ENCODE measurements at regions not wholly inside any gene's neighbourhood (a gene's known extent, or its start where the extent isn't known, plus 50 kb on each side); places are given as distances from the start of the nearest gene placed in this dataset.

DNA sequence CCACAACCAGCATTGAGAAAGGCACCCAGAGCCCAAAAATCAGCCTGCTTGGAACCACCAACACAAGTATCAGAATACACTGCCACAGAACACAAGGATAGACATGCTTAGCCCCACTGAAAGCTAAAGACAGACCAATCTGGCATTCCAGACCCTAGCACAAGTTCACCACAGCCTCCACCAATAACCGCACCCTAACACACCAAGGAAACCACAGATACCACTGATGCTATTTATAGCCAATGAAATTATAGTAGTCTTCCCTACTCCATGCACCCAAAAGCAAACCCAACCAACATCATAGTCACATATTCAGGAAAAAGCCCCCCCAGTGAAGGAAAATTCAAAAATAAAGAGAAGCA, 83.9 kb upstream of the STT3B start:
- no peak for TF ChIP-seq BHLHE40 (IDR thresholded peaks at IDR 0.05; ENCODE audit: low read depth, low read length)
- TF ChIP-seq, protein P1, sequence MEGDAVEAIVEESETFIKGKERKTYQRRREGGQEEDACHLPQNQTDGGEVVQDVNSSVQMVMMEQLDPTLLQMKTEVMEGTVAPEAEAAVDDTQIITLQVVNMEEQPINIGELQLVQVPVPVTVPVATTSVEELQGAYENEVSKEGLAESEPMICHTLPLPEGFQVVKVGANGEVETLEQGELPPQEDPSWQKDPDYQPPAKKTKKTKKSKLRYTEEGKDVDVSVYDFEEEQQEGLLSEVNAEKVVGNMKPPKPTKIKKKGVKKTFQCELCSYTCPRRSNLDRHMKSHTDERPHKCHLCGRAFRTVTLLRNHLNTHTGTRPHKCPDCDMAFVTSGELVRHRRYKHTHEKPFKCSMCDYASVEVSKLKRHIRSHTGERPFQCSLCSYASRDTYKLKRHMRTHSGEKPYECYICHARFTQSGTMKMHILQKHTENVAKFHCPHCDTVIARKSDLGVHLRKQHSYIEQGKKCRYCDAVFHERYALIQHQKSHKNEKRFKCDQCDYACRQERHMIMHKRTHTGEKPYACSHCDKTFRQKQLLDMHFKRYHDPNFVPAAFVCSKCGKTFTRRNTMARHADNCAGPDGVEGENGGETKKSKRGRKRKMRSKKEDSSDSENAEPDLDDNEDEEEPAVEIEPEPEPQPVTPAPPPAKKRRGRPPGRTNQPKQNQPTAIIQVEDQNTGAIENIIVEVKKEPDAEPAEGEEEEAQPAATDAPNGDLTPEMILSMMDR (IDR thresholded peaks at IDR 0.05) = no peak
- no peak for TF ChIP-seq MAZ (IDR thresholded peaks at IDR 0.05; ENCODE audit: borderline replicate concordance, low read depth, low read length)
- TF ChIP-seq CHD2 (IDR thresholded peaks at IDR 0.05; ENCODE audit: low read length, partially characterized antibody) = no peak
- TF ChIP-seq POLR2A (IDR thresholded peaks at IDR 0.05; ENCODE audit: low read length) = no peak
- TF ChIP-seq, protein P2, sequence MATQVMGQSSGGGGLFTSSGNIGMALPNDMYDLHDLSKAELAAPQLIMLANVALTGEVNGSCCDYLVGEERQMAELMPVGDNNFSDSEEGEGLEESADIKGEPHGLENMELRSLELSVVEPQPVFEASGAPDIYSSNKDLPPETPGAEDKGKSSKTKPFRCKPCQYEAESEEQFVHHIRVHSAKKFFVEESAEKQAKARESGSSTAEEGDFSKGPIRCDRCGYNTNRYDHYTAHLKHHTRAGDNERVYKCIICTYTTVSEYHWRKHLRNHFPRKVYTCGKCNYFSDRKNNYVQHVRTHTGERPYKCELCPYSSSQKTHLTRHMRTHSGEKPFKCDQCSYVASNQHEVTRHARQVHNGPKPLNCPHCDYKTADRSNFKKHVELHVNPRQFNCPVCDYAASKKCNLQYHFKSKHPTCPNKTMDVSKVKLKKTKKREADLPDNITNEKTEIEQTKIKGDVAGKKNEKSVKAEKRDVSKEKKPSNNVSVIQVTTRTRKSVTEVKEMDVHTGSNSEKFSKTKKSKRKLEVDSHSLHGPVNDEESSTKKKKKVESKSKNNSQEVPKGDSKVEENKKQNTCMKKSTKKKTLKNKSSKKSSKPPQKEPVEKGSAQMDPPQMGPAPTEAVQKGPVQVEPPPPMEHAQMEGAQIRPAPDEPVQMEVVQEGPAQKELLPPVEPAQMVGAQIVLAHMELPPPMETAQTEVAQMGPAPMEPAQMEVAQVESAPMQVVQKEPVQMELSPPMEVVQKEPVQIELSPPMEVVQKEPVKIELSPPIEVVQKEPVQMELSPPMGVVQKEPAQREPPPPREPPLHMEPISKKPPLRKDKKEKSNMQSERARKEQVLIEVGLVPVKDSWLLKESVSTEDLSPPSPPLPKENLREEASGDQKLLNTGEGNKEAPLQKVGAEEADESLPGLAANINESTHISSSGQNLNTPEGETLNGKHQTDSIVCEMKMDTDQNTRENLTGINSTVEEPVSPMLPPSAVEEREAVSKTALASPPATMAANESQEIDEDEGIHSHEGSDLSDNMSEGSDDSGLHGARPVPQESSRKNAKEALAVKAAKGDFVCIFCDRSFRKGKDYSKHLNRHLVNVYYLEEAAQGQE (IDR thresholded peaks at IDR 0.05) = no peak
- TF ChIP-seq SREBF2 (IDR thresholded peaks at IDR 0.05) = no peak
- TF ChIP-seq, protein P3, sequence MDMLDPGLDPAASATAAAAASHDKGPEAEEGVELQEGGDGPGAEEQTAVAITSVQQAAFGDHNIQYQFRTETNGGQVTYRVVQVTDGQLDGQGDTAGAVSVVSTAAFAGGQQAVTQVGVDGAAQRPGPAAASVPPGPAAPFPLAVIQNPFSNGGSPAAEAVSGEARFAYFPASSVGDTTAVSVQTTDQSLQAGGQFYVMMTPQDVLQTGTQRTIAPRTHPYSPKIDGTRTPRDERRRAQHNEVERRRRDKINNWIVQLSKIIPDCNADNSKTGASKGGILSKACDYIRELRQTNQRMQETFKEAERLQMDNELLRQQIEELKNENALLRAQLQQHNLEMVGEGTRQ (IDR thresholded peaks at IDR 0.05) = no peak
- TF ChIP-seq, protein P4, sequence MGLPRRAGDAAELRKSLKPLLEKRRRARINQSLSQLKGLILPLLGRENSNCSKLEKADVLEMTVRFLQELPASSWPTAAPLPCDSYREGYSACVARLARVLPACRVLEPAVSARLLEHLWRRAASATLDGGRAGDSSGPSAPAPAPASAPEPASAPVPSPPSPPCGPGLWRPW (IDR thresholded peaks at IDR 0.05) = no peak

Data from A549 (cell line).